NT2/D1 (cell line): ENCODE measurements at regions not wholly inside any gene's neighbourhood (a gene's known extent, or its start where the extent isn't known, plus 50 kb on each side); places are given as distances from the start of the nearest gene placed in this dataset.

Experiments used
- YY1 ChIP-seq: IDR thresholded peaks from 2 replicates; pipeline ENCODE4 v1.6.1; 2011; ENCODE audit not compliant: insufficient read length, insufficient read depth
- ZNF274 ChIP-seq: IDR thresholded peaks from 2 replicates; pipeline ENCODE4 v1.6.1; 2011; ENCODE audit warnings: mild to moderate bottlenecking, low read depth, low read length

GRCh38 chr5:63563008-63563917 lies 399.0 kb downstream of the HTR1A start:
- TF ChIP-seq YY1: no peak
- no peak for TF ChIP-seq ZNF274
